ENCODE measurements at regions not wholly inside any gene's neighbourhood (a gene's known extent, or its start where the extent isn't known, plus 50 kb on each side); places are given as distances from the start of the nearest gene placed in this dataset.

- Histone ChIP-seq H3K36me3 (ENCODE audit: insufficient read depth, low read length) (no peaks in the 10 kb centered on the region), H3K27me3 (ENCODE audit: insufficient read depth, low read length) (no peaks in the 10 kb centered on the region), H3K4me2 (ENCODE audit: insufficient read depth, low read length) (no peak overlapping the region), H3K9me3 (ENCODE audit: low read depth, low read length) (no peaks in the 10 kb centered on the region), H3K79me2 (ENCODE audit: insufficient read depth, low read length) (no peaks in the 10 kb centered on the region), H3K4me3 (ENCODE audit: insufficient read depth, low read length) (no peak overlapping the region), H4K20me1 (ENCODE audit: insufficient read depth, low read length) (no peaks in the 10 kb centered on the region), H3K4me1 (ENCODE audit: insufficient read depth, low read length) (peaks cover 8% of the 10 kb centered on the region), H2AFZ (ENCODE audit: low read length) (no peak overlapping the region), H3K27ac (ENCODE audit: low read depth, low read length) (no peak overlapping the region)
- TF ChIP-seq, protein P1, sequence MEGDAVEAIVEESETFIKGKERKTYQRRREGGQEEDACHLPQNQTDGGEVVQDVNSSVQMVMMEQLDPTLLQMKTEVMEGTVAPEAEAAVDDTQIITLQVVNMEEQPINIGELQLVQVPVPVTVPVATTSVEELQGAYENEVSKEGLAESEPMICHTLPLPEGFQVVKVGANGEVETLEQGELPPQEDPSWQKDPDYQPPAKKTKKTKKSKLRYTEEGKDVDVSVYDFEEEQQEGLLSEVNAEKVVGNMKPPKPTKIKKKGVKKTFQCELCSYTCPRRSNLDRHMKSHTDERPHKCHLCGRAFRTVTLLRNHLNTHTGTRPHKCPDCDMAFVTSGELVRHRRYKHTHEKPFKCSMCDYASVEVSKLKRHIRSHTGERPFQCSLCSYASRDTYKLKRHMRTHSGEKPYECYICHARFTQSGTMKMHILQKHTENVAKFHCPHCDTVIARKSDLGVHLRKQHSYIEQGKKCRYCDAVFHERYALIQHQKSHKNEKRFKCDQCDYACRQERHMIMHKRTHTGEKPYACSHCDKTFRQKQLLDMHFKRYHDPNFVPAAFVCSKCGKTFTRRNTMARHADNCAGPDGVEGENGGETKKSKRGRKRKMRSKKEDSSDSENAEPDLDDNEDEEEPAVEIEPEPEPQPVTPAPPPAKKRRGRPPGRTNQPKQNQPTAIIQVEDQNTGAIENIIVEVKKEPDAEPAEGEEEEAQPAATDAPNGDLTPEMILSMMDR (IDR thresholded peaks at IDR 0.05; ENCODE audit: extremely low read depth, low read depth, low read length), result no peak
- DNase-seq (ENCODE audit: insufficient read length, low spot score, missing footprints), result no peak
Measured at GRCh38 chr3:139292711-139293664, 50.8 kb upstream of the MRPS22 start.

DNA sequence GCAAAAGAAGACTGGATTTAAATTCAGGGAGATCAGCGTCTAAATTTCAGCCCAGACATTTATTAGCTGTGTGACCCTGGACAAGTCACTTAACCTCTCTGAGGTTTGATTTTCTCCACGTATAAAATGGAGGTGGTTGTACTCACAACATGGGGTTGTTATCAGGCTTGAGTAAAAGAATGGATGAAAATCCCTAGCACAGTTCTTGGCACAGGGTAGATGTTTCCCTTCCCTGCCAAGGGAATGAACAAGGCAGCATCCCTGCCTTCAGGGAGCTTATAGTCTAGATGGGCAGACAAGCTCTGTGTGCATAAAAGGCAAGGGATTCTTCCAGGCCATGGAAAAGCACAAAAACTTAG lies 50.2 kb upstream of the MRPS22 start:
- no peaks in the 10 kb centered on the region for H3K79me2 ChIP-seq (ENCODE audit: insufficient read depth, low read length)
- H3K36me3 ChIP-seq (ENCODE audit: insufficient read depth, low read length), result no peaks in the 10 kb centered on the region
- H2AFZ ChIP-seq (ENCODE audit: low read length), result no peak overlapping the region
- peaks cover 7% of the 10 kb centered on the region for H3K4me1 ChIP-seq (ENCODE audit: insufficient read depth, low read length)
- no peak overlapping the region for H3K4me2 ChIP-seq (ENCODE audit: insufficient read depth, low read length)
- H3K27ac ChIP-seq (ENCODE audit: low read depth, low read length), result no peak overlapping the region
- H4K20me1 ChIP-seq (ENCODE audit: insufficient read depth, low read length), result no peaks in the 10 kb centered on the region
- DNase-seq (ENCODE audit: insufficient read length, low spot score, missing footprints), result no peak
- TF ChIP-seq, protein P1 (IDR thresholded peaks at IDR 0.05; ENCODE audit: extremely low read depth, low read depth, low read length), result no peak
- no peaks in the 10 kb centered on the region for H3K27me3 ChIP-seq (ENCODE audit: insufficient read depth, low read length)
- no peak overlapping the region for H3K4me3 ChIP-seq (ENCODE audit: insufficient read depth, low read length)
- H3K9me3 ChIP-seq (ENCODE audit: low read depth, low read length), result no peaks in the 10 kb centered on the region
